ENCODE measurements at regions not wholly inside any gene's neighbourhood (a gene's known extent, or its start where the extent isn't known, plus 50 kb on each side); places are given as distances from the start of the nearest gene placed in this dataset.

GRCh38 chr6:105728995-105729394, 326.1 kb upstream of the PREP start:
- no peak for TF ChIP-seq ZNF569 (CRISPR knock-in tag; IDR thresholded peaks at IDR 0.05; ENCODE audit: borderline replicate concordance)
- TF ChIP-seq TARDBP (CRISPR knock-in tag; IDR thresholded peaks at IDR 0.05), result no peak
- TF ChIP-seq CTCF (CRISPR knock-in tag; IDR thresholded peaks at IDR 0.05), result no peak
- TF ChIP-seq MAFF (IDR thresholded peaks at IDR 0.05; ENCODE audit: low read depth, low read length), result no peak
- no peak for TF ChIP-seq JUND (CRISPR knock-in tag; IDR thresholded peaks at IDR 0.05)
- TF ChIP-seq HINFP (CRISPR knock-in tag; IDR thresholded peaks at IDR 0.05; ENCODE audit: low read depth), result no peak
- TF ChIP-seq AHDC1 (CRISPR knock-in tag; IDR thresholded peaks at IDR 0.05; ENCODE audit: borderline replicate concordance), result no peak
- TF ChIP-seq THAP11 (CRISPR knock-in tag; IDR thresholded peaks at IDR 0.05), result no peak
- TF ChIP-seq ASH2L (IDR thresholded peaks at IDR 0.05; ENCODE audit: insufficient read length, low read depth, low read length), result no peak
- TF ChIP-seq MAZ (IDR thresholded peaks at IDR 0.05; ENCODE audit: borderline replicate concordance, low read depth, low read length), result no peak
- TF ChIP-seq MAZ (CRISPR knock-in tag; IDR thresholded peaks at IDR 0.05; ENCODE audit: low read depth), result no peak
- TF ChIP-seq CHD4 (IDR thresholded peaks at IDR 0.05; ENCODE audit: borderline replicate concordance, low read length), result no peak
- no peak for TF ChIP-seq GABPA (IDR thresholded peaks at IDR 0.05; ENCODE audit: low read depth, low read length)
- TF ChIP-seq GABPA (CRISPR knock-in tag; IDR thresholded peaks at IDR 0.05; ENCODE audit: low read depth), result no peak
- TF ChIP-seq SRF (IDR thresholded peaks at IDR 0.05; ENCODE audit: low read depth, low read length), result no peak
